GM18520 (cell line): ENCODE measurements at regions not wholly inside any gene's neighbourhood (a gene's known extent, or its start where the extent isn't known, plus 50 kb on each side); places are given as distances from the start of the nearest gene placed in this dataset.
A peak's percentile ranks its signal among the peaks of the same experiment; 100 is the strongest.

Experiments used
- ATAC-seq: cut with Tn5 transposase; IDR thresholded peaks from one replicate; pipeline ENCODE4 v1.9.1; 2021; ENCODE audit not compliant: unreplicated experiment

- no peak for ATAC-seq
Observed at GRCh38 chr17:77454242-77455095, 313.7 kb downstream of the SEC14L1 start.

GRCh38 chr17:77455111-77455890 is 314.5 kb downstream of the SEC14L1 start:
- no peak for ATAC-seq

- ATAC-seq = no peak
Observed at GRCh38 chr17:77455891-77456260, 315.1 kb downstream of the SEC14L1 start.

GRCh38 chr17:77456271-77456950 is 315.6 kb downstream of the SEC14L1 start:
- no peak for ATAC-seq

- ATAC-seq = no peak
Observed at GRCh38 chr17:77456951-77457548, 316.3 kb downstream of the SEC14L1 start.

- no peak for ATAC-seq
Observed at GRCh38 chr17:77457572-77458201, 316.9 kb downstream of the SEC14L1 start.

GRCh38 chr17:77458202-77459017 is 317.6 kb downstream of the SEC14L1 start:
- no peak for ATAC-seq

GRCh38 chr17:77459018-77459755 is 318.4 kb downstream of the SEC14L1 start:
- ATAC-seq = no peak

- no peak for ATAC-seq
Observed at GRCh38 chr17:77460514-77461046, 319.8 kb downstream of the SEC14L1 start.

GRCh38 chr17:77461277-77462057 is 320.7 kb downstream of the SEC14L1 start:
- ATAC-seq = no peak

- peak; percentile 41 for ATAC-seq
Observed at GRCh38 chr17:77462090-77462489, 321.3 kb downstream of the SEC14L1 start.

- ATAC-seq = no peak
Observed at GRCh38 chr17:77462553-77463497, 322.1 kb downstream of the SEC14L1 start.

GRCh38 chr17:77464988-77465357 is 324.2 kb downstream of the SEC14L1 start:
- ATAC-seq = no peak

GRCh38 chr17:77465358-77466041 is 324.7 kb downstream of the SEC14L1 start:
- ATAC-seq = peak; percentile 36

- ATAC-seq = no peak
Observed at GRCh38 chr17:77466140-77466539, 325.4 kb downstream of the SEC14L1 start.

GRCh38 chr17:77466596-77467223 is 325.9 kb downstream of the SEC14L1 start:
- no peak for ATAC-seq
